ENCODE measurements at regions not wholly inside any gene's neighbourhood (a gene's known extent, or its start where the extent isn't known, plus 50 kb on each side); places are given as distances from the start of the nearest gene placed in this dataset.
"Not testable (repeated sequence)": the region's sequence is repeated elsewhere in the genome, so short reads cannot be mapped to it uniquely, and the experiment has no call there.

DNA sequence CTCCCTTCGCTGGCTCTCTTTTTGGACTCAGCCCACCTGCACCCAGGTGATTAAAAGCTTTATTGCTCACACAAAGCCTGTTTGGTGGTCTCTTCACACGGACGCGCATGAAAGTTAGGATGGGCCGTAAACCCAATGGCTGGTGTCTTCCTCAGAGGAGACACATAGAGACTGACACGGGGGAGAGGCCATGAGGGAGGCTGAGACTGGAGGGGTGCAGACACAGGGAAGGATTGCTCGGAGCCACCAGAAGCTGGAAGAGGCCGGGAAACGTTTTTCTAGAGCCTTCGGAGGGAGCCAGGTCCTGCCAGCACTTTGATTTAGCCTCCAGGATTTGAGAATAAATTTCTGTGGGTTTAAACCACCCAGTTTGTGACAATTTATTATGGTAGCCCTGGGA is 274.9 kb downstream of the AGTPBP1 start:
- H3K9me3 Mint-ChIP-seq (ENCODE audit: insufficient read depth): no peaks in the 10 kb centered on the region
- Histone ChIP-seq H3K9me3 (ENCODE audit: control extremely low read depth in 1 of 3, control insufficient read depth in 2 of 3, insufficient read depth in 1 of 3, low read length in 2 of 3) (no peaks in the 10 kb centered on the region), H3K27me3 (replicated peaks in 1 of 4; ENCODE audit: control extremely low read depth in 1 of 4, control insufficient read depth in 3 of 4, insufficient read depth in 4 of 4, low read length in 3 of 4) (no peaks in the 10 kb centered on the region), H3K4me3 (ENCODE audit: control extremely low read depth in 1 of 5, extremely low read depth in 1 of 5, insufficient read depth in 1 of 5, low read depth in 2 of 5, low read length in 4 of 5) (no peak overlapping the region), H3K9ac (ENCODE audit: low read length) (no peak overlapping the region), H2AFZ (ENCODE audit: insufficient read depth, low read depth, low read length, poor library complexity, severe bottlenecking) (no peak overlapping the region), H3K4me1 (ENCODE audit: control insufficient read depth in 2 of 2, insufficient read depth in 2 of 2, low read length in 2 of 2) (no peaks in the 10 kb centered on the region), H3K36me3 (replicated peaks in 1 of 2; ENCODE audit: control extremely low read depth in 1 of 2, control insufficient read depth in 1 of 2, extremely low read depth in 1 of 2, insufficient read depth in 2 of 2, low read length in 1 of 2) (no peaks in the 10 kb centered on the region), H3K4me2 (replicated peaks; ENCODE audit: low read depth, low read length, poor library complexity, severe bottlenecking) (no peak overlapping the region), H3K79me2 (ENCODE audit: control insufficient read depth, insufficient read depth, low read length) (no peaks in the 10 kb centered on the region), H3K27ac (ENCODE audit: low read length in 2 of 2) (no peak overlapping the region), H4K20me1 (ENCODE audit: control insufficient read depth, insufficient read depth, low read length, poor library complexity, severe bottlenecking) (no peaks in the 10 kb centered on the region)
- TF ChIP-seq, protein P1, sequence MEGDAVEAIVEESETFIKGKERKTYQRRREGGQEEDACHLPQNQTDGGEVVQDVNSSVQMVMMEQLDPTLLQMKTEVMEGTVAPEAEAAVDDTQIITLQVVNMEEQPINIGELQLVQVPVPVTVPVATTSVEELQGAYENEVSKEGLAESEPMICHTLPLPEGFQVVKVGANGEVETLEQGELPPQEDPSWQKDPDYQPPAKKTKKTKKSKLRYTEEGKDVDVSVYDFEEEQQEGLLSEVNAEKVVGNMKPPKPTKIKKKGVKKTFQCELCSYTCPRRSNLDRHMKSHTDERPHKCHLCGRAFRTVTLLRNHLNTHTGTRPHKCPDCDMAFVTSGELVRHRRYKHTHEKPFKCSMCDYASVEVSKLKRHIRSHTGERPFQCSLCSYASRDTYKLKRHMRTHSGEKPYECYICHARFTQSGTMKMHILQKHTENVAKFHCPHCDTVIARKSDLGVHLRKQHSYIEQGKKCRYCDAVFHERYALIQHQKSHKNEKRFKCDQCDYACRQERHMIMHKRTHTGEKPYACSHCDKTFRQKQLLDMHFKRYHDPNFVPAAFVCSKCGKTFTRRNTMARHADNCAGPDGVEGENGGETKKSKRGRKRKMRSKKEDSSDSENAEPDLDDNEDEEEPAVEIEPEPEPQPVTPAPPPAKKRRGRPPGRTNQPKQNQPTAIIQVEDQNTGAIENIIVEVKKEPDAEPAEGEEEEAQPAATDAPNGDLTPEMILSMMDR (IDR thresholded peaks at IDR 0.05): no peak
- TF ChIP-seq EZH2 (IDR thresholded peaks at IDR 0.05; ENCODE audit: borderline replicate concordance, insufficient read depth, low read depth, low read length, poor library complexity, severe bottlenecking): no peak
- ATAC-seq (ENCODE audit: low read depth) (no peak), DNase-seq (no peak)
- CTCF ChIA-PET: no interaction called here
- POLR2A ChIA-PET: no interaction called here
- no peak overlapping the region for H3K27ac Mint-ChIP-seq
- 86% methylated on average over 10 of the region's 10 CpGs for WGBS (ENCODE audit: insufficient coverage)
- H3K27me3 Mint-ChIP-seq: no peaks in the 10 kb centered on the region
- no peak overlapping the region for H3K4me3 Mint-ChIP-seq
- intact Hi-C loops (cut with micrococcal nuclease): no loop called here
- H3K4me1 Mint-ChIP-seq: no peaks in the 10 kb centered on the region

DNA sequence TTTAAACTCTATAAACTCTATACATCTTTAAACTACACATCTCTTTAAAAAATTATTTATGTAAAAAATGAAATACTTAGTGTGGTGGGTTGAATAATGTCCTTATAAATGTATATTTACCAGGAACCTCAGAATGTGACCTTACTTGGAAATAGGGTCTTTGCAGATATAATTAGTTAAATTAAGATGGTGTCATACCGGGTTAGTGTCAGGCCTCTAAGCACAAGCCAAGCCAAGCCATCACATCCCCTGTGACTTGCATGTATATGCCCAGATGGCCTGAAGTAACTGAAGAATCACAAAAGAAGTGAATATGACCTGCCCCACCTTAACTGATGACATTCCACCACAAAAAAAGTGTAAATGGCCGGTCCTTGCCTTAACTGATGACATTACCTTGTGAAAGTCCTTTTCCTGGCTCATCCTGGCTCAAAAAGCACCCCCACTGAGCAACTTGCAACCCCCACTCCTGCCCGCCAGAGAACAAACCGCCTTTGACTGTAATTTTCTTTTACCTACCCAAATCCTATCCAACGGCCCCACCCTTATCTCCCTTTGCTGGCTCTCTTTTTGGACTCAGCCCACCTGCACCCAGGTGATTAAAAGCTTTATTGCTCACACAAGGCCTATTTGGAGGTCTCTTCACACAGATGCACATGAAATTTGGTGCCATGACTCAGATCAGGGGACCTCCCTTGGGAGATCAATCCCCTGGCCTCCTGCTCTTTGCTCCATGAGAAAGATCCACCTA is 283.5 kb downstream of the AGTPBP1 start:
- ATAC-seq (ENCODE audit: low read depth); H3K27ac Mint-ChIP-seq; H4K20me1 ChIP-seq (ENCODE audit: control insufficient read depth, insufficient read depth, low read length, poor library complexity, severe bottlenecking); H3K4me1 Mint-ChIP-seq; H3K27me3 ChIP-seq (replicated peaks in 1 of 4; ENCODE audit: control extremely low read depth in 1 of 4, control insufficient read depth in 3 of 4, insufficient read depth in 4 of 4, low read length in 3 of 4); H3K79me2 ChIP-seq (ENCODE audit: control insufficient read depth, insufficient read depth, low read length); H3K27ac ChIP-seq (ENCODE audit: low read length in 2 of 2); H3K4me3 ChIP-seq (ENCODE audit: control extremely low read depth in 1 of 5, extremely low read depth in 1 of 5, insufficient read depth in 1 of 5, low read depth in 2 of 5, low read length in 4 of 5); H3K4me3 Mint-ChIP-seq; H3K4me1 ChIP-seq (ENCODE audit: control insufficient read depth in 2 of 2, insufficient read depth in 2 of 2, low read length in 2 of 2); H2AFZ ChIP-seq (ENCODE audit: insufficient read depth, low read depth, low read length, poor library complexity, severe bottlenecking); DNase-seq; H3K4me2 ChIP-seq (replicated peaks; ENCODE audit: low read depth, low read length, poor library complexity, severe bottlenecking); H3K9ac ChIP-seq (ENCODE audit: low read length); intact Hi-C loops (cut with micrococcal nuclease); H3K9me3 ChIP-seq (ENCODE audit: control extremely low read depth in 1 of 3, control insufficient read depth in 2 of 3, insufficient read depth in 1 of 3, low read length in 2 of 3); H3K27me3 Mint-ChIP-seq; POLR2A ChIA-PET; H3K36me3 ChIP-seq (replicated peaks in 1 of 2; ENCODE audit: control extremely low read depth in 1 of 2, control insufficient read depth in 1 of 2, extremely low read depth in 1 of 2, insufficient read depth in 2 of 2, low read length in 1 of 2); CTCF ChIA-PET; H3K9me3 Mint-ChIP-seq (ENCODE audit: insufficient read depth): not testable (repeated sequence)
- WGBS (ENCODE audit: insufficient coverage): 93% methylated on average over 3 of the region's 5 CpGs

Data from B cell (primary cell).